Activated naive CD4-positive, alpha-beta T cell treated with anti-CD3 and anti-CD28 coated beads, Interleukin-2, amount 50 U/mL, for 24 hours (primary cell): ENCODE measurements at regions not wholly inside any gene's neighbourhood (a gene's known extent, or its start where the extent isn't known, plus 50 kb on each side); places are given as distances from the start of the nearest gene placed in this dataset.
"Not testable (repeated sequence)": the region's sequence is repeated elsewhere in the genome, so short reads cannot be mapped to it uniquely, and the experiment has no call there.

Source experiments
- H3K27ac Mint-ChIP-seq: one replicate; pipeline ENCODE4 v1.8.0; 2021; ENCODE audit warnings: mild to moderate bottlenecking, mixed read lengths
- H3K27me3 Mint-ChIP-seq: one replicate; pipeline ENCODE4 v1.8.0; 2021; ENCODE audit warnings: mixed read lengths
- H3K36me3 Mint-ChIP-seq: one replicate; pipeline ENCODE4 v1.8.0; 2021; ENCODE audit warnings: mixed read lengths
- H3K4me1 Mint-ChIP-seq: one replicate; pipeline ENCODE4 v1.8.0; 2021; ENCODE audit warnings: mixed read lengths
- H3K4me3 Mint-ChIP-seq: one replicate; pipeline ENCODE4 v1.8.0; 2021; ENCODE audit warnings: mild to moderate bottlenecking, mixed read lengths
- H3K9me3 Mint-ChIP-seq: one replicate; pipeline ENCODE4 v1.8.0; 2021; ENCODE audit warnings: mixed read lengths

DNA sequence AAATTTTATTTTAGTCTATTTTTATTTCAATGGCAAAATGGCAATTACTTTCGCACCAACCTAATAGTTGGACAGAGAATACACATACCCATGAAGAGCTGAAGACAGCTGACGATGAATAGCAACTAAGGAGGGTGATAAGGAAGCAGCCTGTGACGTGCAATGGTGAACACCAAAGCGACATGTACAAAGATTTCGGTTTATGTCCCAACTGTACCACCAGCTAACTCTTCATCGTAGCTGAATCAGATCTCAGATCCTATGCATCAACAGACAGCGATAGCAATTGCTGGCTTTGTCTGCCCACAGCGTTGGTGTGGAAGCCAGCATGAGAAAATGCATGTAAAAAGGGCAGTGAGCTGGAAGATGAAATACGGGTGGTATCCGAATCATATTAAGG, 130.6 kb upstream of the ANKH start:
- H3K9me3 Mint-ChIP-seq = peaks cover 13% of the 10 kb centered on the region
- H3K27ac Mint-ChIP-seq = no peak overlapping the region
- H3K4me1 Mint-ChIP-seq = peaks cover 5% of the 10 kb centered on the region
- peaks cover 8% of the 10 kb centered on the region for H3K36me3 Mint-ChIP-seq
- H3K4me3 Mint-ChIP-seq = no peak overlapping the region
- no peaks in the 10 kb centered on the region for H3K27me3 Mint-ChIP-seq

DNA sequence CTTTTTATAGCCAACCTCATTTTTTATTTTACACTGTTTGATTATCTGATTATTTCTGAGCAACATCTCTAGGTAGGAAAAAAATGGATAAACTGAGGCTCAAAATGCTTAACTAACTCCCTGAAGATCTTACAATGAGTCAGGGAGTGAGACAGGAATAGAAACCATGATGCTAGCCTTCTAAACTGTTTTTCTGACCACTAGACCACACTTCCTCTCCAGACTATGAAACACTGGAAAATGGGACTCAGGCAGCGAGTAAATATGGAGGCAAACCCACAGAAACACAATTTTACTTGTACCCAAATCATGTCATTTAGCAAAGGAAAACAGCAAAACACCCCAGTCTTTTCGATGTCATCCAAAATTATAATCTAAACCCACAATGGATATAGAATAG, 129.9 kb upstream of the ANKH start:
- Mint-ChIP-seq H3K9me3 (peaks cover 13% of the 10 kb centered on the region), H3K27ac (no peak overlapping the region), H3K36me3 (peaks cover 8% of the 10 kb centered on the region), H3K4me3 (no peak overlapping the region), H3K27me3 (no peaks in the 10 kb centered on the region), H3K4me1 (peaks cover 5% of the 10 kb centered on the region)

DNA sequence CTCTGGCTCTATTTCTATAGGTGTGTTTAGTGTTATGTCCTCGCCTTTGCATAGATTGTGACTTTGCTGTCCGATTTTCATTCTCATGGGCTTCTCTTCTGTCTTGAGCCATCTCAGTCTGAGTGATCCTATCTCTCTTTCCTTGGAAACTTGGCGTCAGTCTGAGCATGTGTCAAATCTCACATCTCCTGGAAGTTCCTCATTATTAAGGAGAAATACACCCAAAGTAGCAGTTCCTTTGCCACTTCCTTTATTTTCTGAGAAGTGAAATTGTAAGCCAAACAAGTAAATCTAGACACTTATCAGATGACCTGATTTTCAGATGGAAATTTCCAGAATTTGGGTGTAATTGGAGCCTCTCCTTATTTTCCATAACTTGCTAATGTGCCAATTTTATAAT, 126.9 kb upstream of the ANKH start:
- H3K27ac Mint-ChIP-seq = no peak overlapping the region
- H3K4me3 Mint-ChIP-seq = no peak overlapping the region
- peaks cover 8% of the 10 kb centered on the region for H3K36me3 Mint-ChIP-seq
- H3K4me1 Mint-ChIP-seq = peaks cover 6% of the 10 kb centered on the region
- peaks cover 13% of the 10 kb centered on the region for H3K9me3 Mint-ChIP-seq
- no peaks in the 10 kb centered on the region for H3K27me3 Mint-ChIP-seq

DNA sequence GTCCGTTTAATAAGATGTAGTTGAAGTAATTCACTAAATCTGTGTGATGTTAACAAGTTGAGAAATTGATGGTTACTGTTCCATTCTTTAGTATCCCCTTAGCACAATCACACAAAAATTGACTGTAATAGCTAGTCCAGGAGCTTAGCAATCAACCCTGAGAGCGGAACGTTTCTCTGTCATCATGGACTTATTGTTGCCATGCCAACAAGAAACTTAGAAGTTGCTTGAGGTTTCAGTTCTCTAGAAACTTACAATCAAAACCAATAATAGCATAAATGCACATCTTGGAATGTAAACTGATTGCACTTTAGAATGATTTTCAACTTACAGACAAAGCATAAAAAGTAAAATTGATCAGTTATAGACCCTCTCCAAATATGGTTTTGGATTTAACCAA, 125.4 kb upstream of the ANKH start:
- Mint-ChIP-seq H3K27ac (no peak overlapping the region), H3K27me3 (no peaks in the 10 kb centered on the region), H3K36me3 (peaks cover 8% of the 10 kb centered on the region), H3K4me3 (no peak overlapping the region), H3K4me1 (peaks cover 19% of the 10 kb centered on the region), H3K9me3 (peaks cover 13% of the 10 kb centered on the region)

DNA sequence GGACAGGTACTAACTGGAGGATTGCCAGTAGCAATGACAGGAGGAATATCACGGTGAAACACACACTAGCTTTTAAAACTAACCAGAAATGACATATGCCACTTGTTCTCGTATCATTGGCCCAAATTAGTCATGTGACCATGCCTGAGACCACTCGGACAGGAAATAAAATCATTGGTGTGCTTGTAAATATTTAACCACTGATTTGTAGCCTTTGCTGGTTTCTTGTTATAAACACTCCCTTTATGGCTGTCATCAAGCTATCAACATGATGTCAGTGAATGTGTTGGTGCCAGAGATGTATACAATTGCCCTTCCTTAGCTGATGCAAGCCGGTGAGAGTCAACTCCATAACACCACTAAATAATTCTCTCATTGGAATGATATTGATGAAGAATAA, 123.7 kb upstream of the ANKH start:
- peaks cover 8% of the 10 kb centered on the region for H3K36me3 Mint-ChIP-seq
- peaks cover 19% of the 10 kb centered on the region for H3K4me1 Mint-ChIP-seq
- no peaks in the 10 kb centered on the region for H3K27me3 Mint-ChIP-seq
- H3K9me3 Mint-ChIP-seq = peaks cover 13% of the 10 kb centered on the region
- H3K4me3 Mint-ChIP-seq = peak overlapping the region; percentile 19
- H3K27ac Mint-ChIP-seq = no peak overlapping the region

DNA sequence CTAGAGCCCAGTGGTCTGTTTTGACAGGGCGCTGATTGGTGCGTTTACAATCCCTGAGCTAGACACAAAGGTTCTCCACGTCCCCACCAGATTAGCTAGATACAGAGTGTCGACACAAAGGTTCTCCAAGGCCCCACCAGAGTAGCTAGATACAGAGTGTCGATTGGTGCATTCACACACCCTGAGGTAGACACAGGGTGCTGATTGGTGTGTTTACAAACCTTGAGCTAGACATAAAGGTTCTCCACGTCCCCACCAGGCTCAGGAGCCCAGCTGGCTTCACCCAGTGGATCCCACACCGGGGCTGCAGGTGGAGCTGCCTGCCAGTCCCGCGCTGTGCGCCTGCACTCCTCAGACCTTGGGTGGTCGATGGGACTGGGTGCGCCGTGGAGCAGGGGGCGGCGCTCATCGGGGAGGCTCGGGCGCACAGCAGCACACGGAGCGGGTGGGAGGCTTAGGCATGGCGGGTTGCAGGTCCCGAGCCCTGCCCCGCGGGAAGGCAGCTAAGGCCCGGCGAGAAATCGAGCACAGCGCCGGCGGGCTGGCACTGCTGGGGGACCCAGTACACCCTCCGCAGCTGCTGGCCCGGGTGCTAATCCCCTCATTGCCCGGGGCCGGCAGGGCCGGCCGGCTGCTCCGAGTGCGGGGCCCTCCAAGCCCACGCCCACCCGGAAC, 122.0 kb upstream of the ANKH start:
- Mint-ChIP-seq H3K9me3 (peaks cover 11% of the 10 kb centered on the region), H3K4me3 (peak overlapping the region; percentile 94), H3K4me1 (peaks cover 14% of the 10 kb centered on the region), H3K27ac (peak overlapping the region; percentile 93)
- H3K27me3 Mint-ChIP-seq, H3K36me3 Mint-ChIP-seq: not testable (repeated sequence)

DNA sequence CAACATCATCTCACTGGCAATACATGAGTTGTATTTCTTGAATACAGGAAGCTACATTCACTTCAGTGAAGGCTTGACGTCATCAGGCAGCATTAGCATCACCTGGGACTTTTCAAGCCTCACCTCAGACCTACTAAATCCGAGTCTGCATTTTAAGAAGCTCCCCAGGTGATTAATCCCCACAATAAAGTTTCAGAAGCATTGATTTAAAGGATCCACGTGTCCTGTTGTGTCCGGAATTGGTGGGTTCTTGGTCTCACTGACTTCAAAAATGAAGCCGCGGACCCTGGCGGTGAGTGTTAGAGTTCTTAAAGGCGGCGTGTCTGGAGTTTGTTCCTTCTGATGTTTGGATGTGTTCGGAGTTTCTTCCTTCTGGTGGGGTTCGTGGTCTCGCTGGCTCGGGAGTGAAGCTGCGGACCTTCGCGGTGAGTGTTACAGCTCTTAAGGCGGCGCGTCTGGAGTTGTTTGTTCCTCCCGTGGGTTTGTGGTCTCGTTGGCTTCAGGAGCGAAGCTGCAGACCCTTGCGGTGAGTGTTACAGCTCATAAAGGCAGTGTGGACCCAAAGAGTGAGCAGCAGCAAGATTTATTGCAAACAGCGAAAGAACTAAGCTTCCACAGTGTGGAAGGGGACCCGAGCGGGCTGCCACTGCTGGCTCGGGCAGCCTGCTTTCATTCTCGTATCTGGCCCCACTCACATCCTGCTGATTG, 121.3 kb upstream of the ANKH start:
- not testable (repeated sequence) for H3K36me3 Mint-ChIP-seq, H3K9me3 Mint-ChIP-seq, H3K27me3 Mint-ChIP-seq
- Mint-ChIP-seq H3K4me3 (peak overlapping the region; percentile 94), H3K27ac (peak overlapping the region; percentile 93), H3K4me1 (peaks cover 14% of the 10 kb centered on the region)

DNA sequence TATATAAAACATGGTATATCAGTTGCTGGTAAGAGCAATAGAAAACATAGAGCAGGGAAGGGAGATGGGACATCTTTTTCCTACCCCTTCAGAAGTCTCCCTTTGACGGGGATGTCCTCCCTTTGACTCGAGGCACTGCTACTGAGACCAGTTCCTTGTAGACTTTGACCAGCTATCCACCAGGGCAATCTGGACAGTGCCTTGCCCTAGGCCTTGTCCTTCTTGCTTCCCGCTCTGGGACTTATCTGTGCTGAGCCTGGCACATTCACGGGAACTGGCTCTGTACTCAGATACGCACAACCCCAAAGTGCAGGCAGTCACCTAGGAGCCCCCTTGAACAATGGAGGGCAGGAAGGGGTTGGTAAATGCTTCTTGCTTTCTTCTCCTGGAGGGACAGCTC, 116.6 kb upstream of the ANKH start:
- H3K4me1 Mint-ChIP-seq = peaks cover 31% of the 10 kb centered on the region
- H3K4me3 Mint-ChIP-seq = no peak overlapping the region
- no peaks in the 10 kb centered on the region for H3K9me3 Mint-ChIP-seq
- no peaks in the 10 kb centered on the region for H3K27me3 Mint-ChIP-seq
- no peak overlapping the region for H3K27ac Mint-ChIP-seq
- no peaks in the 10 kb centered on the region for H3K36me3 Mint-ChIP-seq

DNA sequence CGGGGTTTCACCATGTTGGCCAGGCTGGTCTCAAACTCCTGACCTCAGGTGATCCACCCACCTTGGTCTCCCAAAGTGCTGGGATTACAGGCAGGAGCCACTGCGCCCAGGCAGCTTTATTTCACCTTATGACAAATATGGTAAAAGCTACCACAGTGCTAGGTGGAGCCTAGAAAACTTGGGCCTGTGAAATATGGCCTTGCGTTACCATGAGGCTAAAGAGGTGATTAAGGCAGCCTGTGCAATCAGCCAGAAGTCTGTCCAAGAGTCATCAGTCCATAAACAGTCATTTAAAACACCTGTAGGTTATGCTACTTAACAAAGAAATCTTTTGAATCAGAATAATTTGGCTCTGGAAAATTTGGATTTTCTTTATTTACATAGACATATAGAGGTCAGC, 114.8 kb upstream of the ANKH start:
- Mint-ChIP-seq H3K27me3 (no peaks in the 10 kb centered on the region), H3K4me1 (peaks cover 22% of the 10 kb centered on the region), H3K9me3 (no peaks in the 10 kb centered on the region), H3K4me3 (no peak overlapping the region), H3K27ac (no peak overlapping the region), H3K36me3 (no peaks in the 10 kb centered on the region)

DNA sequence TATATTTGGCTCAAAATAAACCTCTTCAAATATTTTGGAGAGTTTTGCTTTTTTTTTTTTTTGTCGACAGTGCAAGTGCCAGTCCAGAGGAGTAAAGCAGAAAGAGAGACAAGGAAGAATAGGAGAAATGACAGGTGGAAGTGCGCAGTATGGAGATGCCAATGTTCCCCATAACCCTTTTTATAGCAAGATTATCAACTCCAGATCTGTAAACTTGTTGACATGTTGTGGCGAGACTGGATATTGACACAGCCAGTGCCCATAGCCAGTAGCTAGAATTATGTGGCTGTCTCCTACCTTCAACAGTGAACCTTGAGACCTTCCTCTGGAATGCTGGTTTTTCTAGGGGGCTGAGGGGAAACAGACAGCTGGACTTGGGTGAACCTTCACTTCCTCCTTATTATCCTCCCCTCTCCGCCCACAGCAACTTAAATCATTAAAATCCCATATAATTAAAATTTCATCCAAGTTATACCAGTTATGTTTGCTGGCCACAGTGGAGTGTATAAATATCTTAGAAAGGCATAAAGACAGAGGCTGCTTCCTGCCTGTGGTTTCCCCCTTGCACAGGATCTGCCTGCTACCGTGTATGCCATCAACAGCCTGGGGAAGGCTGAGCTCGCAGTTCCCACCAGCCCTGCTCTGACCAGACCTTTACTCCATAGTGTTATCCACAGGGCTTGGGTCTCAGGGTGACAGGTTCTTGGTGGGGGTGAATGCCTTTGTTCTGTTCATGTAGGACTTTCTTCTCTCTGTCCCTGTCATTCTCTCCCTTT, 112.3 kb upstream of the ANKH start:
- no peak overlapping the region for H3K27ac Mint-ChIP-seq
- no peaks in the 10 kb centered on the region for H3K36me3 Mint-ChIP-seq
- H3K4me1 Mint-ChIP-seq = peaks cover 22% of the 10 kb centered on the region
- no peaks in the 10 kb centered on the region for H3K27me3 Mint-ChIP-seq
- peak overlapping the region; percentile 43 for H3K4me3 Mint-ChIP-seq
- H3K9me3 Mint-ChIP-seq = no peaks in the 10 kb centered on the region

DNA sequence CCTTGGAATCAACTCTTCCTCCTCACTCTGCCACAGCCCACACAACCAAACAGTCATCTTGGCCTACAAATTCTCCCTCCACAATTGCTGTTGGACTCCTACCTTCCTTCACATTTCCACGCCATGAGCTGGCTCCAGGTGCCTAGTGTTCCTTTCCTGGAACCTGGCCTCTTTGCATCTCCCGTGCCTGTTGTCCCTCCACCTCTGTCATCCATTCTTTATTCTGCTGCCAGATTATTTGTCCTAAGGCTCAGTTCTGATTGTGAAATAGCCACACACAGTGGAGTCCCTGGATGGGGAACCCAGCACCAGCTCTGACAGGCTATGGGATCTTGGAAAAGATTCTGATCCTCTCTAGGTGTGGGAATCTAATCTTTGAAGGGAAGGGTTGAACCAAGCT, 109.1 kb upstream of the ANKH start:
- no peak overlapping the region for H3K4me3 Mint-ChIP-seq
- H3K36me3 Mint-ChIP-seq = no peaks in the 10 kb centered on the region
- peaks cover 22% of the 10 kb centered on the region for H3K4me1 Mint-ChIP-seq
- no peak overlapping the region for H3K27ac Mint-ChIP-seq
- H3K27me3 Mint-ChIP-seq = no peaks in the 10 kb centered on the region
- H3K9me3 Mint-ChIP-seq = no peaks in the 10 kb centered on the region

DNA sequence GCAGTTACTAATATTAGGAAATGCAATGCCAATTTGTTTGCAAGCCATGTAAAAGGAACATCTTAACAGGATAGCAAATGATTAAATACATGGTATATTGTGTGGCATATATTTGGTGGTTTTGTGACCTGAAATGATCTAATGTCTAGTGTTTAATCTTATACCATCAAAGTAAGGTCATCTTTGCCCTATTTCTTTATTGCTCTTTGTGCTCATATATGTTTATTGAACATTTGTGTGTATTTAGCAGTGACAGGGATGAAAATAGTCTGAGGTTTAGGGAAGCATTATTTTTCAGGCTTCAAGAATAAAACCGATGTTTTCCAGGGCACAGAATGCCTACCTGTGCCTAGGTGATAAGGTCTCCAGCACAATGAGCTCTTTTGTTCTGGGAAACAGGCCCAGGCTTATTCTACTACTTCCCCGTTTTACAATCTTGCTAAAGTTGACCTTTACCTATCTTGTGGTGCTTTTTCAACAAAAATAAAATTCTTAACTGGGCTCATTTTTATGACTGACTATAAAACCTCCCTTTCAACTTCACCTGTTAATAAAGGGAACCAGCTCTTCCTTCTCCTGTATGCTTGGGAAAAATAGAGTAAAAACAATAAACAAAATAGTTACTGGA, 105.6 kb upstream of the ANKH start:
- Mint-ChIP-seq H3K4me1 (no peaks in the 10 kb centered on the region), H3K36me3 (no peaks in the 10 kb centered on the region), H3K27ac (no peak overlapping the region), H3K27me3 (no peaks in the 10 kb centered on the region), H3K4me3 (no peak overlapping the region), H3K9me3 (no peaks in the 10 kb centered on the region)

DNA sequence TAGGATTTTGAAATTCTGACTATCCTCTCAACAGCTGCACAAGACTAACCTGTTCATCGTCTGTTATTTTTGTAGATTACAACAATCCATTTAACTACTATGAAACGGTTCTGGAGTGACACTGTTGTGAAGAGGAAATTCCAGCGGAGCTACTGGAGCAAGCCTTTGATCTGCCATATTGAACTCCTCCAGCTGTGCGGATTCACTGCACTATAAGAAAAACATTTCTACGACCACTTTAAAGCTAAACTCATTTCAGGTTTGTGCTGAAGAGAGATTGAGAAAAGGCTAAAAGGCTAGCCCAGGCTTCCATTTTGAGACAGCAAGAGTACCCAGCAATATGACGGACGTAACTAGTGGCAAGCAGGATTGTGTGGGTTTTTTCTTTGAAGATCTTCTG, 104.9 kb upstream of the ANKH start:
- Mint-ChIP-seq H3K9me3 (no peaks in the 10 kb centered on the region), H3K4me3 (no peak overlapping the region), H3K36me3 (no peaks in the 10 kb centered on the region), H3K4me1 (no peaks in the 10 kb centered on the region), H3K27me3 (no peaks in the 10 kb centered on the region), H3K27ac (no peak overlapping the region)

DNA sequence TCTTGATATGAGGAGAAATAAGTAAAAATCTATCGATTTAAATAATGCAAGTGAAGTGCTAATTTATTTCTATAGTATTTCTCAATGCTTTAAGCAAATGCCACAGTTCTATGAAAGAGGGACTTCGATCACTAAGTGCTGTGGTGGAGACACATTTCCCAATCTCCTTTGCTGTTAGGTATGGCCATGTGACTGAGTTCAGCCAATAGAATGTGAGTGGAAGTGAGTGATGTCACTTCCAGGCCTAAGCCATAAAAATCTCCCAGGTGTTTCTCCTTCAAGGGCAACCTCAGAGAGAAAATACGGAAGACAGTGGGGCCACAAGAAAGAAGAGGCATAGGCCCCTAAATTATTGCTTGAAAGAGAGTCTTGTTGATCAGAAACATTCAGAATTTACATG, 100.3 kb upstream of the ANKH start:
- Mint-ChIP-seq H3K27me3 (no peaks in the 10 kb centered on the region), H3K36me3 (no peaks in the 10 kb centered on the region), H3K27ac (no peak overlapping the region), H3K4me1 (no peaks in the 10 kb centered on the region), H3K9me3 (no peaks in the 10 kb centered on the region), H3K4me3 (no peak overlapping the region)

DNA sequence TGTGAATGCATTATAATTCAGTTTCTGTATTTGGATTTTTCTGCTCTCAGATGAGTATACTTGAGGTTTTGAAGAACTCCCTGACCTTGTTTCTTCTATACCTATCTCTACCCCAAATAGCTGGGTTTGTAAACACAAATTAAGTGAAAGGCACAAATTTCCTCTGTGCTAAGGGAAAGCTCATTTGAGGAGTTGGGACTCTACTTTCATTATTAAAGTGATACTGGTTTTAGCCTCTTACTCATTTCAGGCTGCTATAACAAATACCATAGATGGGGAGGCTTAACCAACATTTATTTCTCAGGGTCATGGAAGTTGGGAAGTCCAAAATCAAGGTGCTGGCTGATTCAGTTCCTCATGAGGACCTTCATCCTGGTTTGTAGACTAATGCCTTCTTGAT, 97.2 kb upstream of the ANKH start:
- no peaks in the 10 kb centered on the region for H3K4me1 Mint-ChIP-seq

DNA sequence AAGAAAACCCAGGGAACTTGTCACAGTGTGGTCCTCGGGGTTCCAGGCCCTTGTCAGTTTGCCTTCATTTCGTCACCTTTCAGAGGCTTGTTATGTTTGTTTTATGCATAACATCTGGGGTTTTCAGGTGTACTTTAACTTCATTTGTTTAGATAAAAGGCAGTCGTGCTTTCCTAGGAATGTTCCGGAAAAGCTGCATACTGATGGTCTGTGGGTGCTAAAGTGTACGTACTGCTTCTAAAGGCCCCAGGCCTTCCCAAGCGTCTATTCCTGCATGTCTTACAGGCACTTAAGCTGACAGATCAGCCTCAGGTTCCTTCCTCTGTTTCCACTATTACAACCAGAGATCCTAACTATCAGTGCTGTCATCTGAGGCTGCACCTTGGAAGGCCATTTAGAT, 95.6 kb upstream of the ANKH start:
- Mint-ChIP-seq H3K27me3 (no peaks in the 10 kb centered on the region), H3K9me3 (no peaks in the 10 kb centered on the region), H3K4me3 (no peak overlapping the region), H3K36me3 (no peaks in the 10 kb centered on the region), H3K27ac (no peak overlapping the region), H3K4me1 (no peaks in the 10 kb centered on the region)

More for the DNA sequence above, 97.2 kb upstream of the ANKH start:
- Mint-ChIP-seq H3K4me3 (no peak overlapping the region), H3K27ac (no peak overlapping the region), H3K9me3 (no peaks in the 10 kb centered on the region), H3K27me3 (no peaks in the 10 kb centered on the region), H3K36me3 (no peaks in the 10 kb centered on the region)
